ENCODE measurements at regions not wholly inside any gene's neighbourhood (a gene's known extent, or its start where the extent isn't known, plus 50 kb on each side); places are given as distances from the start of the nearest gene placed in this dataset.
"Not testable (repeated sequence)": the region's sequence is repeated elsewhere in the genome, so short reads cannot be mapped to it uniquely, and the experiment has no call there.

DNA sequence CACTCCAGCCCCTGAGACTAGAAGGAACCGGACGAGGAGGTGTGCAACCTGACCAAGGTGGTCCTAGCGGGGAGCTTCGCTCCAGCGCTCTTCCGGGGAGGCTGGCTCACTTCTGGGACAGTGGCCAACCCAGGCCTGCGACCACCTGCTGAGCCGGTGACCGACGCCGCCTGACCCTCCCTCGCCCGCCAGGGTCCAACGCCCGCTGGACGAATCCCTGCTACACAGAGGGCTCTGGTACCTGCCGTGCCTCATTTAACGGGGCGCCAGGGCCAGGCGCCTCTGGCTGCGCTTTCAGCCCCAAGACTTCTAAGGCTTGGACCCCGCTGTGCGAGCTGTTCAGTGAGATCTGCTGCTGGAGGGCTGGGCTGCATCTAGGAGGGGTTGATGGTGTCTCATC lies 99.5 kb upstream of the KCNJ18 start:
- DNase-seq (ENCODE audit: insufficient read length, low spot score): no peak
- no peak for FAIRE-seq
- TF ChIP-seq POLR2AphosphoS5 (IDR thresholded peaks at IDR 0.05; ENCODE audit: low read depth, low read length): no peak
- no peak for TF ChIP-seq POLR2A (IDR thresholded peaks at IDR 0.05; ENCODE audit: low read depth, low read length)
- no peak for TF ChIP-seq PAX5 (IDR thresholded peaks at IDR 0.05; ENCODE audit: insufficient read depth, low read length, severe bottlenecking)
- TF ChIP-seq SPI1 (IDR thresholded peaks at IDR 0.05; ENCODE audit: low read depth, low read length): no peak
- no peak for TF ChIP-seq TAF1 (IDR thresholded peaks at IDR 0.05; ENCODE audit: low read depth, low read length)
- no peak for TF ChIP-seq POU2F2 (IDR thresholded peaks at IDR 0.05; ENCODE audit: low read depth, low read length)

DNA sequence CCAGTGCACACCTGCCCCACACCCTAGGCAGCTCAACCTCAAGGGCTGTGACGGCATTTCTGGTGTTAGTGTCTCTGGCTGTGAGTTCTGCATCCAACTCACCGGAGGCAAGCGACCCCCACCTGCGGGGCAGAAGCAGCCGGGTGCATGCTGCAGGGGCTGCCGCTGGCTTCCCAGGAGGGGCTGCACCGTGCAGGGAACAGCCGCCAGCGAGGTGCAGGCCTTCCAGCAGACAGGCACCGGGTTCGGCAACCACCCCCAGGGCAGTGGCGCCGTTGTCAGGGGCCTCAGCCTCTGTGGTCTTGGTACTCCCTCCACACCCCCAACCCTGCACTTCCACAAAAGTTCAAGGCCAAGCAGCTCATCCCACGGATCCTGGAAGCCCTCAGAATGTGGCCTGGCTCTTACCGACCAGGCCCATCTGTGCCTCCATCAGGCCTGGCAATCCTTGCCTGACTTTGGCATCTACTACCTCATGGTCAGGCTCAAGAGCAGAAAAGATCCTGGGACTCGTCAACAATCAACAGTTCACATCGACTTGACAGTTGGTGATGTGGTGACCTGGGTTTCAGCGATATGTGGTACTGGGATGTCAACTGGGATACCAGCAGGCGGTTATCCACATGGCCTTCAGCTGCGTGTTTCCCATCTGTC lies 98.7 kb upstream of the KCNJ18 start:
- not testable (repeated sequence) for FAIRE-seq; DNase-seq (ENCODE audit: insufficient read length, low spot score)

DNA sequence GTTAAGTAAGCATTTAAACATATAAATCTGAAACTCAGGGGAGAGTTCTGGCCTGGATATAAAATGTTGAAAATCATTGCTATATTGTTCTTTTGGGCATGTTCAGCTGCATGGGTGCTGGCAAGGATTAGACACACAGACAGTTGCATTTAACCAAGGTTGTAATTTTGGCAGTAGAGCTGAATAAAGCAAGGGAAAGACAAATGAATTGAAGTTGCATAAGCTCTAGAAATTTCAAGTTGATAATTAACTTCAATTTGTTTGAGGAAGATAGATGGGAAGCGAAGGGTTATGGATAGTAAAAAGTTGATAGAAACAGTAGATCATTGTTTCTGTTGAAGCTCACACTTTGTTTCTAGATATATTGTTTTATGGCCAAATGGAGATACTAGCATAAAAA lies 97.2 kb upstream of the KCNJ18 start:
- no peak for FAIRE-seq
- no peak for DNase-seq (ENCODE audit: insufficient read length, low spot score)
- TF ChIP-seq SPI1 (IDR thresholded peaks at IDR 0.05; ENCODE audit: low read depth, low read length): no peak

DNA sequence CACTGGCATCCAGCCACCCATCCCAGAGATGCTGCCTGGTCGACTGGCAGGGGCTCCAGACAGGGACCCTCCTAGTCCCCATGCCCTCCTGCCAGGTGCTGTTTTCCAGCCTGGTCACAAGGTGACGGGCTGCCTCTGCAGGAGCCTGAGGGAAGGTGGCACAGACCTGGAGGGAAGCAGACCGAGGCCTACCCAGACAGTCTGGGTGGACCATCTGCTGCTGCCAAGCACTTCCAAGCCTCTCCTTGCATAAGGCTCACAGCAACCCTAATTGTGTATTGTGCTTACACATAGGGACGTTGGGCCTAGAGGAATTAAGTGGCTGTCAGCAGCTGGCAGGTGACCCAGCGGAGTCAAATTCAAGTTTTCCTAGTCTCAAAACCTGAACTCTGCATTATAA lies 90.1 kb upstream of the KCNJ18 start:
- DNase-seq (ENCODE audit: insufficient read length, low spot score): no peak
- no peak for FAIRE-seq
- TF ChIP-seq TAF1 (IDR thresholded peaks at IDR 0.05; ENCODE audit: low read depth, low read length) (no peak), PAX5 (IDR thresholded peaks at IDR 0.05; ENCODE audit: insufficient read depth, low read length, severe bottlenecking) (no peak), SPI1 (IDR thresholded peaks at IDR 0.05; ENCODE audit: low read depth, low read length) (no peak), POU2F2 (IDR thresholded peaks at IDR 0.05; ENCODE audit: low read depth, low read length) (no peak), POLR2AphosphoS5 (IDR thresholded peaks at IDR 0.05; ENCODE audit: low read depth, low read length) (no peak), POLR2A (IDR thresholded peaks at IDR 0.05; ENCODE audit: low read depth, low read length) (no peak)

DNA sequence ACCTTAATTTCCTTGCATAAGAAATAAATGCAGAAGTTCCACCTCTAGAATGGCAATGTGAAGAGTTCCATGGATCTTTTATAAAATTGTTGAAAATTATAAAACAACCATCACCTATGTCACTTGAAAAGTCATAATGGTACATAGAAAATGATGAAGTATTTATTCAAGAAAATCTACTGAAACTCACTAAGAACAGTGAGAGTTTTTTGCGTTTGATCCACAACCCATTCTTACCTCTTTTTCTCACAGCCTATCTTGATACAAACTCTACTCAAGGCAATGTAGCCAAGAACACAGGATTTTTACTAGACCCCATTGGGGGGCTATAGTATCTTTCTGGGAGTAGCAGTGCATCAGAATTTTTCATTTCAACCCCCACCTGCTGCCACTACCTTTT lies 89.0 kb upstream of the KCNJ18 start:
- DNase-seq (ENCODE audit: insufficient read length, low spot score); FAIRE-seq: not testable (repeated sequence)

DNA sequence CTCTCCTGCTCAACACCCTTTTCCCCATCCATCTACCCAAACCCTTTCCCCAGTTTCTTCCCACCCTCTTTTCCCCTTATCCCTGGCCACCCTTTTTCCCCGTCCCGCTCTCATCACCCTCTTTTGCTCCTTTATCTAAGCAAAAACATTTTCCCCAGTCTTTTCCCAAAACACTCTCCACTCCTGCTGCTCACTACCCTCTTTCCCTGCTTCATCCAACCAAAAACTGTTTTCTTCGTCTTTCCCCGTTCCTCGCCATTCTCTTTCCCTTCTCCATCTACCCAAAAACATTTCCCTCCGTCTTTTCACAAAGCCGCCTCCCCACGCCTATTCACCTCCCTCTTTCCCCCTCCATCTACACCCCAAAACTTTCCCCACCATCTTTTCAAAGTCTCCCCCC lies 80.9 kb upstream of the KCNJ18 start:
- not testable (repeated sequence) for FAIRE-seq; DNase-seq (ENCODE audit: insufficient read length, low spot score)

DNA sequence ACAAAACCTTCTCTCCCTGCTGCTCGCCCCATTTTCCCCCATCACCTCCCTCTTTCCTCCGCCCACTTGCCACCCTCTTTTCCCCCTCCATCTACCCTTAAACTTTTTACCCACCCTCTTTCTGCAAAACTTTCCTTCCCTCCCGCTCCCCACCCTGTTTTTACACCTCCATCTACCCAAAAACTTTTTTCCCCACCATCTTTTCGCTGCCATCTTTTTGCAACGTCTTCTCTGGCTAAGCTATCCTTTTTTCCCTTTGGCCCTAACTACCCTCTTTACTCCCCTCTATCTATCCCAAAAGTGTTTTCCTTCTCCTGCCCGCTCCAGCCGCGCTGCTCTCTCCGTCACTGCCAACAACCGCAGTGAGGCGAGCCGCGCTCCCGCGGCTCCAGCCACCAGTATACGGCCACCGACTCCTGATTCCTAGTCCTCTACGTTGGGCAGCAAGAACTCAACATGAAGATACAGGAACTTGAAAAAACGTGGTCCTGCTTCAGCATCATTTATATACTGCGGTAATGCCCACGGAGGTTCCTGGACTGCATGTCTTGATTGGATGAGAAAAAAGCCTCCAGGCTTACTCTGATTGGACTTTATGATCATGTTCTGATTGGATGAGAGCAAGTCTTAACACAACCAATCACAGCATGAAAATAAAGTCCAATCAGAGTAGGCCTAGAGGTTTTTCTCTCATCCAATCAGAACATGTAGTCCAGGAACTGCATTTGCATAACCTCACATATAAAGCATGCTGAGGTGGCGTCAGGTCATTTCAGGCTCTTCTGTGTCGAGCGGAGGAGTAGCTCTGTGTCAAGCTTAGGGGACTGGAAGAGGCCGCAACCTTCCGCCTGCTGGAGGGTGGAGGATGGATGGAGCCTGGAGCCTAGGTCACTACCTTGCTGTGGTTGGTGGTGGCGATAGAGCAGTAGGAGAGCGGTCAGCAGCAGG lies 79.9 kb upstream of the KCNJ18 start:
- FAIRE-seq; DNase-seq (ENCODE audit: insufficient read length, low spot score): not testable (repeated sequence)

DNA sequence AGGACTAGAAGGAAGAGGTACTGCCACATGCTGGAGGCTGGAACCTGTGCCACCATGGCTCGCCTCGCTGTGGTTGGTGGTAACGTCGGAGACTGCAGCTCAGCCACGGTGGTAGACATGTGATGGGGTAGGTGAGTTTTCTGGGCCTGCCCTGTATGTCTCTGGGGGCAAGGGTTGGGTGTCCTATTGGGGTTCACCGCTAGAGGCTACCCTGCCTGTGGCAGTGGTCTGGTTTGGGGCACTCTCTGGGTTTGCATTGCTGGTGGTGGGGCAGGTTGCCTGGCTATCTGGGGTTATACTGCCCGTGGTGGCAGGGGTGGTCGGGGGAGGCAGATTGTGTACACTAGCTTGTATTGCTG lies 79.3 kb upstream of the KCNJ18 start:
- no peak for FAIRE-seq
- TF ChIP-seq PAX5 (IDR thresholded peaks at IDR 0.05; ENCODE audit: insufficient read depth, low read length, severe bottlenecking) (no peak), TAF1 (IDR thresholded peaks at IDR 0.05; ENCODE audit: low read depth, low read length) (no peak), POLR2AphosphoS5 (IDR thresholded peaks at IDR 0.05; ENCODE audit: low read depth, low read length) (no peak), POLR2A (IDR thresholded peaks at IDR 0.05; ENCODE audit: low read depth, low read length) (no peak), SPI1 (IDR thresholded peaks at IDR 0.05; ENCODE audit: low read depth, low read length) (no peak), POU2F2 (IDR thresholded peaks at IDR 0.05; ENCODE audit: low read depth, low read length) (no peak)
- DNase-seq (ENCODE audit: insufficient read length, low spot score): no peak

DNA sequence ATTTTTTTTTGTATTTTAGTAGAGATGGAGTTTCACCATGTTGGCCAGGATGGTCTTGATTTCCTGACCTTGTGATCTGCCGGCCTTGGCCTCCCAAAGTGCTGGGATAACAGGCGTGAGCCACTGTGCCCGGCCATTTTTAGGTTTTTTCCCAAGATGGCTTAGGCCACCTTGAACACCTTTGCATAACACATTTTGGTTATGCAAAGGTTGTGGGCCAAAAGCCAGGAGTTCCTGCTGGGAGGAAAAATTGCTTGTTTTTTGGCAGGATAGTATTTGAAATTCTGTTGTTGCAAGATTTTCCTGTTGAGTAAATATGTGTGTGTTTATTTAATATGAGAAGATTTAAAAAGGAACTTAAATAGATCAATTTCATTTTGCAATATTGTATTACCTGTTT lies 65.3 kb upstream of the KCNJ18 start:
- FAIRE-seq: not testable (repeated sequence)

More for the DNA sequence above, 65.3 kb upstream of the KCNJ18 start:
- DNase-seq (ENCODE audit: insufficient read length, low spot score): not testable (repeated sequence)
